CD14-positive monocyte (primary cell): ENCODE measurements at regions not wholly inside any gene's neighbourhood (a gene's known extent, or its start where the extent isn't known, plus 50 kb on each side); places are given as distances from the start of the nearest gene placed in this dataset.
A peak's percentile ranks its signal among the peaks of the same experiment; 100 is the strongest.

ENCODE experiments used
- DNase-seq, 3 donors: peaks; one replicate each; pipeline ENCODE4 v3.0.0-alpha.2; 2011 to 2022
- H2AFZ ChIP-seq: 2 replicates; pipeline ENCODE4 v1.6.0; 2012; ENCODE audit warnings: mild to moderate bottlenecking, low read depth, low read length, inconsistent platforms; ENCODE audit not compliant: insufficient read depth, poor library complexity, severe bottlenecking
- H3K27ac ChIP-seq, 2 donors: 1 replicate in 1 of 2; 2 replicates in 1 of 2; pipeline ENCODE4 v1.5.1; 2012 to 2013; ENCODE audit warnings: low read length in 2 of 2, control low read depth in 1 of 2, inconsistent platforms in 1 of 2, low read depth in 1 of 2, mild to moderate bottlenecking in 1 of 2
- H3K27me3 ChIP-seq, 2 donors: one replicate each; pipeline versions ENCODE4 v1.6.0 to v1.6.1; 2011 to 2013; ENCODE audit warnings: low read length in 2 of 2; ENCODE audit not compliant: control insufficient read depth in 2 of 2, insufficient read depth in 2 of 2
- H3K36me3 ChIP-seq, 2 donors: replicated peaks in 1 of 2; 1 replicate in 1 of 2; 2 replicates in 1 of 2; pipeline versions ENCODE4 v1.5.1 to v1.6.1; 2012 to 2013; ENCODE audit warnings: low read length in 2 of 2, control low read depth in 1 of 2, inconsistent platforms in 1 of 2, mild to moderate bottlenecking in 1 of 2; ENCODE audit not compliant: insufficient read depth in 2 of 2, control insufficient read depth in 1 of 2
- H3K4me1 ChIP-seq, 2 donors: 1 replicate in 1 of 2; 2 replicates in 1 of 2; pipeline versions ENCODE4 v1.5.1 to v1.6.1; 2012 to 2013; ENCODE audit warnings: low read length in 2 of 2, control low read depth in 1 of 2, inconsistent platforms in 1 of 2, mild to moderate bottlenecking in 1 of 2, moderate library complexity in 1 of 2; ENCODE audit not compliant: insufficient read depth in 2 of 2, control insufficient read depth in 1 of 2
- H3K4me2 ChIP-seq: replicated peaks from 2 replicates; pipeline ENCODE3; 2012; ENCODE audit warnings: low read length, moderate library complexity, mild to moderate bottlenecking; ENCODE audit not compliant: poor library complexity, severe bottlenecking; ENCODE audit errors: extremely low read depth
- H3K4me3 ChIP-seq, 3 experiments: fragments of 200-600 bp in 1 of 3; sonication (generic) in 1 of 3; replicated peaks in 1 of 3; 1 replicate in 2 of 3; 2 replicates in 1 of 3; pipeline ENCODE4 v1.5.1; 2011 to 2013; ENCODE audit warnings: low read length in 3 of 3, mild to moderate bottlenecking in 3 of 3, control low read depth in 2 of 3, low read depth in 2 of 3, inconsistent platforms in 1 of 3, moderate library complexity in 1 of 3
- H3K79me2 ChIP-seq: 2 replicates; pipeline ENCODE4 v1.6.0; 2012; ENCODE audit warnings: mild to moderate bottlenecking, control low read depth, inconsistent platforms, low read length, moderate library complexity; ENCODE audit not compliant: insufficient read depth
- H3K9ac ChIP-seq: 2 replicates; pipeline ENCODE4 v1.6.0; 2017; ENCODE audit warnings: low read length, mild to moderate bottlenecking; ENCODE audit not compliant: insufficient read depth, poor library complexity, severe bottlenecking
- H3K9me3 ChIP-seq, 2 donors: replicated peaks in 1 of 2; 1 replicate in 1 of 2; 2 replicates in 1 of 2; pipeline versions ENCODE4 v1.5.1 to v1.6.1; 2012 to 2013; ENCODE audit warnings: low read length in 2 of 2, control low read depth in 1 of 2; ENCODE audit not compliant: control insufficient read depth in 1 of 2, insufficient read depth in 1 of 2
- H4K20me1 ChIP-seq: 2 replicates; pipeline ENCODE4 v1.6.0; 2012; ENCODE audit warnings: mild to moderate bottlenecking, low read length, control low read depth, moderate library complexity; ENCODE audit not compliant: insufficient read depth
- H3K27ac Mint-ChIP-seq, 7 donors: one replicate each; pipeline ENCODE4 v1.8.0; 2020; ENCODE audit warnings: mild to moderate bottlenecking in 7 of 7, mixed read lengths in 7 of 7, moderate library complexity in 6 of 7, inconsistent platforms in 2 of 7
- H3K27me3 Mint-ChIP-seq, 3 donors: one replicate each; pipeline ENCODE4 v1.8.0; 2021 to 2022; ENCODE audit warnings: low read depth in 3 of 3, mild to moderate bottlenecking in 3 of 3, mixed read lengths in 3 of 3, moderate library complexity in 3 of 3, inconsistent platforms in 1 of 3
- H3K36me3 Mint-ChIP-seq, 2 donors: one replicate each; pipeline ENCODE4 v1.8.0; 2020; ENCODE audit warnings: mixed read lengths in 2 of 2, inconsistent platforms in 1 of 2, mild to moderate bottlenecking in 1 of 2
- H3K4me1 Mint-ChIP-seq: one replicate; pipeline ENCODE4 v1.8.0; 2020; ENCODE audit warnings: mild to moderate bottlenecking, mixed read lengths
- H3K4me3 Mint-ChIP-seq, 2 donors: one replicate each; pipeline ENCODE4 v1.8.0; 2020; ENCODE audit warnings: mild to moderate bottlenecking in 2 of 2, mixed read lengths in 2 of 2, moderate library complexity in 1 of 2
- H3K9me3 Mint-ChIP-seq, 7 donors: one replicate each; pipeline ENCODE4 v1.8.0; 2020 to 2022; ENCODE audit warnings: mixed read lengths in 7 of 7, mild to moderate bottlenecking in 6 of 7, moderate library complexity in 6 of 7, inconsistent platforms in 2 of 7
- CTCF ChIP-seq: fragments of 200-600 bp; IDR thresholded peaks from one replicate; pipeline ENCODE4 v1.8.0; 2022; ENCODE audit warnings: antibody characterized with exemption, mild to moderate bottlenecking
- WGBS: methylation state at CpG from one replicate; pipeline ENCODE4 v1.1.5; 2013; ENCODE audit warnings: missing lambda C conversion rate; ENCODE audit not compliant: insufficient coverage; 5-methylcytosine and 5-hydroxymethylcytosine counted together
- intact Hi-C, 2 donors: fragments of 100-400 bp; cut with micrococcal nuclease; formaldehyde crosslinking; loops; one replicate each; pipeline versions ENCODE4 v1.15.0 to v1.15.1; 2023

GRCh38 chr1:222224636-222225315 is 323.1 kb downstream of the HHIPL2 start:
- no peaks in the 10 kb centered on the region for H3K27me3 ChIP-seq
- intact Hi-C loops: no loop called here
- H3K27ac ChIP-seq: no peak overlapping the region
- TF ChIP-seq CTCF: no peak
- H3K4me1 ChIP-seq: no peaks in the 10 kb centered on the region
- no peaks in the 10 kb centered on the region for H3K27me3 Mint-ChIP-seq
- H3K36me3 ChIP-seq: no peaks in the 10 kb centered on the region
- no peak overlapping the region for H3K4me2 ChIP-seq
- DNase-seq: no peak
- H3K4me3 Mint-ChIP-seq: peak overlapping the region in 1 of 2 donors; percentile 19
- H3K4me1 Mint-ChIP-seq: no peaks in the 10 kb centered on the region
- H3K27ac Mint-ChIP-seq: peak overlapping the region in 1 of 7 donors; percentile 55
- no peaks in the 10 kb centered on the region for H3K79me2 ChIP-seq
- no peaks in the 10 kb centered on the region for H4K20me1 ChIP-seq
- peaks cover 0 to 3% of the 10 kb centered on the region in 2 donors for H3K9me3 ChIP-seq
- H3K9me3 Mint-ChIP-seq: peaks cover 9 to 23% (median 13%) of the 10 kb centered on the region in 7 donors
- no peak overlapping the region for H3K4me3 ChIP-seq
- H3K9ac ChIP-seq: no peak overlapping the region
- H3K36me3 Mint-ChIP-seq: no peaks in the 10 kb centered on the region
- 58% methylated on average over 2 of the region's 4 CpGs for WGBS
- no peak overlapping the region for H2AFZ ChIP-seq

GRCh38 chr1:222224156-222224555 is 323.7 kb downstream of the HHIPL2 start:
- TF ChIP-seq CTCF: no peak
- Histone ChIP-seq H3K4me3 (no peak overlapping the region), H2AFZ (no peak overlapping the region), H3K36me3 (no peaks in the 10 kb centered on the region), H3K79me2 (no peaks in the 10 kb centered on the region), H3K4me1 (no peaks in the 10 kb centered on the region), H4K20me1 (no peaks in the 10 kb centered on the region), H3K4me2 (no peak overlapping the region), H3K27ac (no peak overlapping the region), H3K9me3 (peaks cover 0 to 3% of the 10 kb centered on the region in 2 donors), H3K27me3 (no peaks in the 10 kb centered on the region), H3K9ac (no peak overlapping the region)
- Mint-ChIP-seq H3K4me1 (no peaks in the 10 kb centered on the region), H3K4me3 (no peak overlapping the region), H3K27me3 (no peaks in the 10 kb centered on the region), H3K36me3 (no peaks in the 10 kb centered on the region), H3K27ac (no peak overlapping the region), H3K9me3 (peaks cover 12 to 23% (median 15%) of the 10 kb centered on the region in 7 donors)
- intact Hi-C loops: no loop called here
- 100% methylated on average over 2 of the region's 4 CpGs for WGBS
- no peak for DNase-seq
